Activated naive CD8-positive, alpha-beta T cell treated with anti-CD3 and anti-CD28 coated beads, Interleukin-2, amount 10 ng/mL, durations not matched to agents 7 days and 5 days (primary cell): ENCODE measurements at regions not wholly inside any gene's neighbourhood (a gene's known extent, or its start where the extent isn't known, plus 50 kb on each side); places are given as distances from the start of the nearest gene placed in this dataset.
"Not testable (repeated sequence)": the region's sequence is repeated elsewhere in the genome, so short reads cannot be mapped to it uniquely, and the experiment has no call there.

Experiments
- ATAC-seq: fragments of 150-1000 bp; cut with Tn5 transposase; one replicate; pipeline ENCODE4 v1.10.0; 2021; ENCODE audit warnings: low read depth, moderate library complexity
- POLR2A ChIA-PET: fragments of 350-600 bp; sonication (Branson Sonifier 250); formaldehyde crosslinking; loops from one replicate; lab custom pipeline; 2021; ENCODE audit warnings: antibody characterized with exemption; lab: Charles Lee
- DNase-seq: peaks from one replicate; pipeline ENCODE4 v3.0.0; 2021
- H3K27ac Mint-ChIP-seq: one replicate; pipeline ENCODE4 v1.8.0; 2022; ENCODE audit warnings: mild to moderate bottlenecking, mixed read lengths
- H3K27me3 Mint-ChIP-seq: one replicate; pipeline ENCODE4 v1.8.0; 2022; ENCODE audit warnings: mild to moderate bottlenecking, moderate library complexity, mixed read lengths
- H3K36me3 Mint-ChIP-seq: one replicate; pipeline ENCODE4 v1.8.0; 2021; ENCODE audit warnings: mild to moderate bottlenecking, mixed read lengths
- H3K4me1 Mint-ChIP-seq: one replicate; pipeline ENCODE4 v1.8.0; 2021; ENCODE audit warnings: mixed read lengths
- H3K4me3 Mint-ChIP-seq: one replicate; pipeline ENCODE4 v1.8.0; 2022; ENCODE audit warnings: mild to moderate bottlenecking, moderate library complexity, mixed read lengths
- H3K9me3 Mint-ChIP-seq: one replicate; pipeline ENCODE4 v1.8.0; 2021; ENCODE audit warnings: mixed read lengths

DNA sequence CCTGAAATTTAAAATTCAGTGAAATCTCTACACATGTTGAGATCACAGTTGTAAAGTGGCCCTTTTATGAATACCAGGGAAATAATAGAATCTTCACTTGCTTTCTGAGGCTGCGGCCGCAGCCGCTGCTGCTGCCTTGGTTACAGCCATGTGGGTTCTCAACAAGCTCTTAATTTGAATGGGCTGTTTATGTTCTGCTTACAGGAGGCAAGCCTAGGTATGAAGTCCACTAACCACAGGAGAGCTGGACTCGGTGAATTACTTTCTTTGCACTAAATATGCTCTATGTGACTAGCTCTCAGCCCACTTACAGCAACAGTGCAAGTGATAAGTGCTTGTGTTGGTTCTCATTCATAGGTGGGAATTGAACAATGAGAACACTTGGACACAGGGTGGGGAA is 410.8 kb downstream of the SFMBT2 start:
- DNase-seq, result no peak
- Mint-ChIP-seq H3K4me3 (no peak overlapping the region), H3K27ac (no peak overlapping the region), H3K27me3 (peaks cover 48% of the 10 kb centered on the region), H3K36me3 (no peaks in the 10 kb centered on the region), H3K9me3 (peaks cover 2% of the 10 kb centered on the region), H3K4me1 (peaks cover 8% of the 10 kb centered on the region)
- POLR2A ChIA-PET, result no interaction called here
- no peak for ATAC-seq

GRCh38 chr10:6999232-6999925 is 411.5 kb downstream of the SFMBT2 start:
- Mint-ChIP-seq H3K4me3 (no peak overlapping the region), H3K27me3 (peaks cover 45% of the 10 kb centered on the region), H3K36me3 (no peaks in the 10 kb centered on the region), H3K4me1 (peaks cover 8% of the 10 kb centered on the region), H3K27ac (no peak overlapping the region), H3K9me3 (peaks cover 2% of the 10 kb centered on the region)
- no peak for ATAC-seq
- DNase-seq, result no peak
- POLR2A ChIA-PET, result no interaction called here

DNA sequence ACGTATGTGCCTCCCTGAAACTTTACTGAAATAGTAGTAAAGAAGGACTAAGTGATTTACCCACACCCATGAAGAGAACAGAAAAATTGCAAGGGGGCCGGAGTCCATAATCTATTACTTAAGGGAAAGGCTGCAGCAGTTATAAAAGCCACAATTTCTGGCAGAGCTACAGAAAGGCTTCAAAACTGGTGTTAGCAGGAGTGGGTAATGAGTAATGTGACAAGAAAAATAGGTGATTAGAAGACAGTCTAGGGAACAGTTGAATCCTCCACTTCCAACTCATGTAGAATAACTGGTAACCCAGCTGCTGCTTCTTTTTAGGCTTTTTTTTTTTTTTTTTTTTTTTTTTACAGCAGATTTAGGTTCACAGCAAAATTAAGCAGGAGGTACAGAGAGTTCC is 413.3 kb downstream of the SFMBT2 start:
- H3K36me3 Mint-ChIP-seq, result no peaks in the 10 kb centered on the region
- H3K4me1 Mint-ChIP-seq, result no peaks in the 10 kb centered on the region
- peaks cover 2% of the 10 kb centered on the region for H3K9me3 Mint-ChIP-seq
- ATAC-seq (no peak), DNase-seq (no peak)
- peaks cover 55% of the 10 kb centered on the region for H3K27me3 Mint-ChIP-seq
- no peak overlapping the region for H3K4me3 Mint-ChIP-seq
- no peak overlapping the region for H3K27ac Mint-ChIP-seq
- POLR2A ChIA-PET, result interaction anchor here (0.7 kb wide), 1 partner anchor 79 kb away, joined by 4 read pairs; no protein-coding TSS in a partner anchor

DNA sequence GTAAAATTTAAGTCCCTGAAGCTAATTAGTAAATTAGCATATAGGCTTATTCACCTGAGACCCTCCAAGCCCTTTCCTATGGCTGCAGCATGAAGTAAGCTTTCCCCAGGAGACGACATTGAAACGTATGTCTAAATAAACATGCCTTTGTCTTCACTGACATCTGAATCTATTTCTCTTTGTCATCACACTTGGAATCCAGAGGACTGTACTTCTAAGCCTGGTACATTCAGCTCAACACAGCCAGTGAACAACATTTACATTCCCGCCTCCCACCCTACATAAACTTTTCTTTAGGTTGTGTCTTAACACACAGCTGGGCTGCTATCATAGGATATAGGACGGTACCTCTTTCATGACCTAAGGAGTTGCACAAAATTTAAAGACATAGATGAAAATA is 414.4 kb downstream of the SFMBT2 start:
- Mint-ChIP-seq H3K27ac (no peak overlapping the region), H3K36me3 (no peaks in the 10 kb centered on the region), H3K27me3 (peaks cover 49% of the 10 kb centered on the region), H3K9me3 (peaks cover 2% of the 10 kb centered on the region), H3K4me3 (no peak overlapping the region), H3K4me1 (no peaks in the 10 kb centered on the region)
- POLR2A ChIA-PET, result no interaction called here
- ATAC-seq (no peak), DNase-seq (no peak)

DNA sequence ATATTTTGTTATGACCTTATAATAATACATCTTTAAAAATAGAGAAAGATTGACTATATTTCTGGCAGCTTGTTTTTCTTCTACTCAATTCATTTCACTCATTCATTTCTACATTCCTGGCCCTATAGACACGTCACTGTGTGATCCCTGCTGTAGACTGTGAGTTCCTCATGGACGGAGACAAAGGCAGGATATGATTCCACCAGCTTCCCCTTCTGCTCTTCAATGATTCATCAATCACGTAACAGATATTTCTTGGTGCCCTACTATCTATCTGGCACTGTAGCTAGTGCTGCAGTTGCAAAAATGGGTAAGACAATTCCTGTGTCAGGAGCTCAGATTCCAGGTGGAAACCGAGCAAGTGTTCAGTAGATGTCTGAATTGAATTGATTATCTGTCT is 415.0 kb downstream of the SFMBT2 start:
- H3K4me1 Mint-ChIP-seq, result peaks cover 3% of the 10 kb centered on the region
- POLR2A ChIA-PET, result no interaction called here
- peaks cover 46% of the 10 kb centered on the region for H3K27me3 Mint-ChIP-seq
- no peaks in the 10 kb centered on the region for H3K36me3 Mint-ChIP-seq
- H3K9me3 Mint-ChIP-seq, result peaks cover 2% of the 10 kb centered on the region
- H3K27ac Mint-ChIP-seq, result no peak overlapping the region
- ATAC-seq, result no peak
- DNase-seq, result no peak
- H3K4me3 Mint-ChIP-seq, result no peak overlapping the region

- Mint-ChIP-seq H3K4me1 (peaks cover 6% of the 10 kb centered on the region), H3K27me3 (peaks cover 43% of the 10 kb centered on the region), H3K9me3 (peaks cover 2% of the 10 kb centered on the region), H3K4me3 (no peak overlapping the region), H3K27ac (no peak overlapping the region), H3K36me3 (no peaks in the 10 kb centered on the region)
- no peak for DNase-seq
- POLR2A ChIA-PET, result no interaction called here
- no peak for ATAC-seq
These were observed 415.3 kb upstream of the PRKCQ start for GRCh38 chr10:6995341-6995740.

- peak overlapping the region; percentile 45 for H3K4me3 Mint-ChIP-seq
- no peak for DNase-seq
- H3K27ac Mint-ChIP-seq, result peak overlapping the region; percentile 65
- POLR2A ChIA-PET, result no interaction called here
- peaks cover 24% of the 10 kb centered on the region for H3K27me3 Mint-ChIP-seq
- H3K9me3 Mint-ChIP-seq, result no peaks in the 10 kb centered on the region
- peak; percentile 60 for ATAC-seq
- H3K4me1 Mint-ChIP-seq, result peaks cover 6% of the 10 kb centered on the region
- peaks cover 3% of the 10 kb centered on the region for H3K36me3 Mint-ChIP-seq
These were observed 410.8 kb upstream of the PRKCQ start for GRCh38 chr10:6990891-6991290.

GRCh38 chr10:6988654-6989053 is 408.6 kb upstream of the PRKCQ start:
- Mint-ChIP-seq H3K27ac (no peak overlapping the region), H3K4me3 (no peak overlapping the region), H3K4me1 (peaks cover 6% of the 10 kb centered on the region), H3K36me3 (peaks cover 3% of the 10 kb centered on the region), H3K27me3 (peaks cover 19% of the 10 kb centered on the region), H3K9me3 (no peaks in the 10 kb centered on the region)
- no peak for ATAC-seq
- no peak for DNase-seq
- POLR2A ChIA-PET, result no interaction called here

- ATAC-seq (no peak), DNase-seq (no peak)
- Mint-ChIP-seq H3K27ac (no peak overlapping the region), H3K27me3 (peaks cover 14% of the 10 kb centered on the region), H3K4me1 (peaks cover 6% of the 10 kb centered on the region), H3K36me3 (peaks cover 3% of the 10 kb centered on the region), H3K4me3 (no peak overlapping the region), H3K9me3 (no peaks in the 10 kb centered on the region)
- POLR2A ChIA-PET, result no interaction called here
These were observed 407.5 kb upstream of the PRKCQ start for GRCh38 chr10:6987536-6987945.

DNA sequence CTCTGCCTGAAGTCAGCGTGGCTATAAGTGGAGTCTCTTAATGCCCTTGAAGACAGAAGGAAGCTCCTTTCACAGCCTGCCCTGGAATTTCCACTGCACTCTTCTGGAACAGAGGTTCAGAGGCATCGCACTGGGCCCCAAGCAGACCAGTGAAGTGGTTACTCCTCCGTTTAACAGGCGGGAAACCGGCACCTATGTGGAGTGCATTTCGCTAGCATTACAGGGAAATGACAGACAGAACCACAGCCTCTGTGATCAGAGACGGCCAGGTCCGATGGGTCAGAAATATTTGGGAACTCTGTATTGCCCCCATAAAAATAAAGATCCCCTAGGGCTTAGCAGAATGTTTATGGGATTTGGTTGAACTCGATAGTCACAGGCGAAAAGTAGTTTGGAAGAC is 406.9 kb upstream of the PRKCQ start:
- peaks cover 19% of the 10 kb centered on the region for H3K27me3 Mint-ChIP-seq
- POLR2A ChIA-PET, result no interaction called here
- no peaks in the 10 kb centered on the region for H3K9me3 Mint-ChIP-seq
- H3K4me3 Mint-ChIP-seq, result no peak overlapping the region
- ATAC-seq (no peak), DNase-seq (no peak)
- peaks cover 6% of the 10 kb centered on the region for H3K4me1 Mint-ChIP-seq
- no peak overlapping the region for H3K27ac Mint-ChIP-seq
- H3K36me3 Mint-ChIP-seq, result peaks cover 3% of the 10 kb centered on the region

GRCh38 chr10:6985644-6986043 is 405.6 kb upstream of the PRKCQ start:
- H3K27me3 Mint-ChIP-seq, result peaks cover 26% of the 10 kb centered on the region
- H3K9me3 Mint-ChIP-seq, result no peaks in the 10 kb centered on the region
- DNase-seq, result no peak
- H3K4me3 Mint-ChIP-seq, result no peak overlapping the region
- POLR2A ChIA-PET, result no interaction called here
- H3K4me1 Mint-ChIP-seq, result peaks cover 2% of the 10 kb centered on the region
- ATAC-seq, result no peak
- no peak overlapping the region for H3K27ac Mint-ChIP-seq
- peaks cover 3% of the 10 kb centered on the region for H3K36me3 Mint-ChIP-seq

- Mint-ChIP-seq H3K27ac (no peak overlapping the region), H3K4me1 (peaks cover 5% of the 10 kb centered on the region), H3K9me3 (no peaks in the 10 kb centered on the region), H3K27me3 (peaks cover 33% of the 10 kb centered on the region), H3K4me3 (no peak overlapping the region), H3K36me3 (peaks cover 3% of the 10 kb centered on the region)
- POLR2A ChIA-PET, result no interaction called here
- ATAC-seq, result no peak
- no peak for DNase-seq
These were observed 404.9 kb upstream of the PRKCQ start for GRCh38 chr10:6984971-6985370.

DNA sequence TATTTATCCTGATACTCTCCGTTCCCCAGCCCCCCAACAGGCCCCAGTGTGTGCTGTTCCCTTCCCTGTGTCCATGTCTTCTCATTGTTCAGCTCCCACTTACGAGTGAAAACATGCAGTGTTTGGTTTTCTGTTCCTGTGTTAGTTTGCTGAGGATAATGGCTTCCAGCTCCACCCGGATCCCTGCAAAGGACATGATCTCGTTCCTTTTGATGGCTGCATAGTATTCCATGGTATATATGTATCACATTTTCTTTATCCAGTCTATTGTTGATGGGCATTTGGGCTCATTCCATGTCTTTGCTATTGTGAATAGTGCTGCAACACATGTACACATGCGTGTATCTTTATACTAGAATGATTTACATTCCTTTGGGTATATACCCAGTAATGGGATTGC is 403.9 kb upstream of the PRKCQ start:
- POLR2A ChIA-PET, H3K27ac Mint-ChIP-seq: not testable (repeated sequence)

DNA sequence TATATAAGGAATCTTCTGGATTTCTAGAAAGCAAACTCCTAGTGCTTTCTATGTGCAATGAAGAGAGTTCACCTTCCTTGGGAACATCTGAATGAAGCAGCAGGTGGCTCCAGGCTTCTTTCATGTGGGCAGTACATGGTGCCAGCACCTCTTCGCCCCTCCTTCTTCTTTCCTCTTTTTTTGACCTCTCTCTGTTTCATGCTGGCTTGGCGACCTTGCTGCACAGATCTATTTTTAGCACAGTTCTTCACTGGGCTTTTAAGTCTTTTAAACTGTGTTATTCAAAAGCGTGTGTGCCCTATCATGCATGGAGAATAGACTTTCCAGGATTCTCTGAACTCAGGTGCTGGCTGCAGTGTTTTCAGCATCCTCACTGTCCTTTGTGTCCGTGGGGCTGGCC is 400.3 kb upstream of the PRKCQ start:
- DNase-seq (no peak), ATAC-seq (no peak)
- peaks cover 9% of the 10 kb centered on the region for H3K9me3 Mint-ChIP-seq
- POLR2A ChIA-PET, result no interaction called here
- peaks cover 5% of the 10 kb centered on the region for H3K4me1 Mint-ChIP-seq
- peaks cover 54% of the 10 kb centered on the region for H3K27me3 Mint-ChIP-seq
- H3K4me3 Mint-ChIP-seq, result no peak overlapping the region
- H3K36me3 Mint-ChIP-seq, result peaks cover 17% of the 10 kb centered on the region
- H3K27ac Mint-ChIP-seq, result no peak overlapping the region

More for the DNA sequence above, 403.9 kb upstream of the PRKCQ start:
- H3K36me3 Mint-ChIP-seq, H3K9me3 Mint-ChIP-seq, ATAC-seq, DNase-seq, H3K4me3 Mint-ChIP-seq, H3K4me1 Mint-ChIP-seq: not testable (repeated sequence)
- H3K27me3 Mint-ChIP-seq, result peaks cover 36% of the 10 kb centered on the region
